GM12873 (cell line): ENCODE measurements at regions not wholly inside any gene's neighbourhood (a gene's known extent, or its start where the extent isn't known, plus 50 kb on each side); places are given as distances from the start of the nearest gene placed in this dataset.

Experiments
- TF ChIP-seq, protein P1 (sequence below): IDR thresholded peaks from 2 replicates; pipeline ENCODE4 v1.5.1; 2012; ENCODE audit warnings: low read depth, mild to moderate bottlenecking, moderate library complexity, low read length, control low read depth; ENCODE audit not compliant: insufficient read depth; ENCODE audit errors: missing control alignments

GRCh38 chr6:14226051-14226660, 108.6 kb downstream of the CD83 start:
- TF ChIP-seq, protein P1, sequence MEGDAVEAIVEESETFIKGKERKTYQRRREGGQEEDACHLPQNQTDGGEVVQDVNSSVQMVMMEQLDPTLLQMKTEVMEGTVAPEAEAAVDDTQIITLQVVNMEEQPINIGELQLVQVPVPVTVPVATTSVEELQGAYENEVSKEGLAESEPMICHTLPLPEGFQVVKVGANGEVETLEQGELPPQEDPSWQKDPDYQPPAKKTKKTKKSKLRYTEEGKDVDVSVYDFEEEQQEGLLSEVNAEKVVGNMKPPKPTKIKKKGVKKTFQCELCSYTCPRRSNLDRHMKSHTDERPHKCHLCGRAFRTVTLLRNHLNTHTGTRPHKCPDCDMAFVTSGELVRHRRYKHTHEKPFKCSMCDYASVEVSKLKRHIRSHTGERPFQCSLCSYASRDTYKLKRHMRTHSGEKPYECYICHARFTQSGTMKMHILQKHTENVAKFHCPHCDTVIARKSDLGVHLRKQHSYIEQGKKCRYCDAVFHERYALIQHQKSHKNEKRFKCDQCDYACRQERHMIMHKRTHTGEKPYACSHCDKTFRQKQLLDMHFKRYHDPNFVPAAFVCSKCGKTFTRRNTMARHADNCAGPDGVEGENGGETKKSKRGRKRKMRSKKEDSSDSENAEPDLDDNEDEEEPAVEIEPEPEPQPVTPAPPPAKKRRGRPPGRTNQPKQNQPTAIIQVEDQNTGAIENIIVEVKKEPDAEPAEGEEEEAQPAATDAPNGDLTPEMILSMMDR: no peak

GRCh38 chr6:14228571-14228970, 111.0 kb downstream of the CD83 start:
- TF ChIP-seq, protein P1: no peak

DNA sequence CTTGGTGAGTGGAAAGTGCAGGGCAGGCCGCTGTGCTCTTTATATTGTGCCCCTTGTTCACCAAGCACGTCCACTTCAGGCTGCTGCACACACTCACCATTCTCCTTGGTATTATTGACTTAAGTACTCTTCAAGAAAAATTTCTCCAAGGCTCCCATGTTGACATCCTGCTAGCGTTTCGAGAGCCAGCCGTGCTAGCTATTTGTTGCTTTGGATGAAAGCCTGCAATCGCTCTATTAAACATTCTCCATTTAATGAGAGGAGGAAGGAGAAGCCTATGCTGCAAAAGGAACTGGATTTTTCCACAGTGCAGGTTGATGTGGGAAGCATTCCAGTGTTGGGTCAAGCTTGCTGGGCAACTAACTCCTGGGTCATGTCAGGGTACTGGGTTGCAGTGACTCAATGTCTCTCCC, 113.5 kb downstream of the CD83 start:
- TF ChIP-seq, protein P1: no peak

GRCh38 chr6:14231501-14232280, 114.1 kb downstream of the CD83 start:
- TF ChIP-seq, protein P1: no peak

GRCh38 chr6:14232889-14233288, 115.3 kb downstream of the CD83 start:
- TF ChIP-seq, protein P1: no peak

GRCh38 chr6:14235653-14236356, 118.2 kb downstream of the CD83 start:
- TF ChIP-seq, protein P1: no peak

DNA sequence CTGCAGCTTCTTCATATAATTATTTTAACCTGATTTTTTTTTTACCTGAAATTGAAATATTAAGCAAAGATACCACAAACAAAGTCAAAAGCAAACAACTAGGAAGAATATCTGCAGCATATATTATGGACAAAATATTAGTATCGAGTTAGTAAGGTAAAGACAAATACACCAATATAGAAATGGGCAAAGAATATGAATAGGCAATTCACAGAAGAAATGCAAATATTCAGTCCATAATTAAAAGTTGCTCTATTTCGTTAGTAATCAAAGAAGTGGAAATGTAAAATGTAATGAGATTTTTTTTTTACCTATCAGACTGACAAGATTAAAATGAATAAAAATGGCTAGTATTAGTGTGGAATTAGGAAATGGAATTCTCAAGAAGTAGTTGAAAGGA, 121.5 kb downstream of the CD83 start:
- TF ChIP-seq, protein P1: no peak
